ENCODE measurements at regions not wholly inside any gene's neighbourhood (a gene's known extent, or its start where the extent isn't known, plus 50 kb on each side); places are given as distances from the start of the nearest gene placed in this dataset.

GRCh38 chr16:55151561-55152305 is 172.3 kb upstream of the IRX6 start:
- H2AFZ ChIP-seq (ENCODE audit: low read depth, low read length), result no peak overlapping the region
- H3K4me1 ChIP-seq (ENCODE audit: control insufficient read depth, extremely low read depth, insufficient read depth, low read length), result no peaks in the 10 kb centered on the region
- TF ChIP-seq GATA2 (IDR thresholded peaks at IDR 0.05; ENCODE audit: insufficient read depth, insufficient read length, low read depth, low read length) (no peak), MYC (IDR thresholded peaks at IDR 0.05; ENCODE audit: low read depth, low read length) (no peak), FOS (IDR thresholded peaks at IDR 0.05; ENCODE audit: borderline replicate concordance, insufficient read depth, low read length) (no peak), JUN (IDR thresholded peaks at IDR 0.05; ENCODE audit: borderline replicate concordance, insufficient read depth, insufficient read length, low read depth) (no peak), EZH2 (IDR thresholded peaks at IDR 0.05; ENCODE audit: borderline replicate concordance, low read depth, low read length, severe bottlenecking) (no peak), CTCF (IDR thresholded peaks at IDR 0.05; ENCODE audit: extremely low read depth in 1 of 2, insufficient read depth in 1 of 2, low read depth in 1 of 2, low read length in 2 of 2) (no peak), POLR2AphosphoS5 (IDR thresholded peaks at IDR 0.05; ENCODE audit: insufficient read depth, low read depth, low read length) (no peak), MAX (IDR thresholded peaks at IDR 0.05; ENCODE audit: insufficient read depth, insufficient read length) (no peak), POLR2A (IDR thresholded peaks at IDR 0.05; ENCODE audit: low read depth, low read length) (no peak)
- no peak for DNase-seq (ENCODE audit: low read depth, low spot score)
- no peak overlapping the region for H3K4me2 ChIP-seq (ENCODE audit: insufficient read depth, low read length)
- intact Hi-C loops (cut with micrococcal nuclease) (no loop called here), dilution Hi-C loops (cut with MboI; ENCODE audit: extremely low pct_ligation_motif_present, low sequenced_read_pairs) (no loop called here)
- BruUV-seq (replicated peaks), result no TSS peak
- no peak overlapping the region for H3K27ac ChIP-seq (ENCODE audit: insufficient read depth, low read depth, low read length)
- no peaks in the 10 kb centered on the region for H3K9me3 ChIP-seq (replicated peaks; ENCODE audit: control insufficient read depth, insufficient read depth, low read length)
- CTCF ChIA-PET, result no interaction called here
- POLR2A ChIA-PET, result no interaction called here
- no peak overlapping the region for H3K4me3 ChIP-seq (replicated peaks in 1 of 3; ENCODE audit: insufficient read depth in 1 of 3, low read depth in 1 of 3, low read length in 3 of 3)
- H3K79me2 ChIP-seq (ENCODE audit: control insufficient read depth, insufficient read depth, low read length), result no peaks in the 10 kb centered on the region
- no peaks in the 10 kb centered on the region for H4K20me1 ChIP-seq (replicated peaks; ENCODE audit: control insufficient read depth, extremely low read depth, insufficient read depth, low read length)
- H3K9ac ChIP-seq (replicated peaks; ENCODE audit: extremely low read depth, insufficient read depth, low read length), result no peak overlapping the region
- H3K9me1 ChIP-seq (replicated peaks; ENCODE audit: control insufficient read depth, extremely low read depth, insufficient read depth, low read length), result no peaks in the 10 kb centered on the region
- no peaks in the 10 kb centered on the region for H3K36me3 ChIP-seq (ENCODE audit: control insufficient read depth in 2 of 2, extremely low read depth in 1 of 2, insufficient read depth in 2 of 2, low read length in 2 of 2)
- FAIRE-seq, result no peak
- no peaks in the 10 kb centered on the region for H3K27me3 ChIP-seq (ENCODE audit: control insufficient read depth in 2 of 2, insufficient read depth in 2 of 2, low read length in 2 of 2)

Data from endothelial cell of umbilical vein (primary cell).